ENCODE measurements at regions not wholly inside any gene's neighbourhood (a gene's known extent, or its start where the extent isn't known, plus 50 kb on each side); places are given as distances from the start of the nearest gene placed in this dataset.
"Not testable (repeated sequence)": the region's sequence is repeated elsewhere in the genome, so short reads cannot be mapped to it uniquely, and the experiment has no call there.

DNA sequence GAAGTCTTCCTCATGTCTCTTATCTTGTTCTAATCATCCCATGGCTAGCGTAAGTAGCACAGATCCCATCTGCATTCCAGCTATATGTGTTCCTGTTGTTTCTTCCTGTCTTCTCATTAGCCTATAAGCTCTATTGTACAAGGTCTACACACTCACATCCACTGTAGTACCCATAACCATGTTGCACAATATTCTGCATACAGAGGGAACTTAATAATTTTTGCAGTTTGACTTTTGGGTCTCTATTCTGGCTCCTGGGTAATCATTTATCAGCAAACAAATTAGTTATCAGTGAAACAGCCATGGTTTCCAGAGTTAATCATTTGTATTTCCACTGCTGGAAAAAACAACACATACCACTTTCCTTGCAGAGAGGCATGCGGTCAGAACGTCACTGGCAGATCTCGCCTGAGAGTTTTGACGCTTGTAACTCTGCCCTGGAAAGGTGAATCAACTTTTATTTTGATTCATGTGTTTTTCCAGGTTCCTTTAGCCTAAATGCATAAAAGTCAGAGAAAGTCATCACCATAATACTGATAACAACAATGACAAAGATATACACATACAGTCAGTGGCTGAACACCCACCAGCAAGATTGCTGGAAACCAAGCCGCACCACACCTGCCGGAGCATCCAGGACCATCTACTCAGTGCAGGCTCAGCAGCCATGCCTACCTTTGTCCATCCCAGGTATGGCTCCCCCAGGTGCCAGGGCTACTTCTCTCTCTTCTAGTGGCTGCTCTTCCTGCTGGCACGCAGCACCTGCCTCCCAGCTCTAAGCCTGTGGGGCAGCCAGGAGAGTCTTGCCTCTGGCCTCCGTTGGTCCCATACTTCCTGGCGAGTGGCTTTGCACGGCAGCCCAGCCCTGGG is 158.2 kb downstream of the QRSL1 start:
- peaks cover 2% of the 10 kb centered on the region for H3K27me3 ChIP-seq (ENCODE audit: control insufficient read depth, insufficient read depth, low read length)
- ChIA-PET POLR2A (no interaction called here), CTCF (no interaction called here)
- H3K27ac ChIP-seq (ENCODE audit: low read depth, low read length) = no peak overlapping the region
- H3K9me3 ChIP-seq (ENCODE audit: control insufficient read depth, insufficient read depth, low read length) = no peaks in the 10 kb centered on the region
- TF ChIP-seq, protein P1, sequence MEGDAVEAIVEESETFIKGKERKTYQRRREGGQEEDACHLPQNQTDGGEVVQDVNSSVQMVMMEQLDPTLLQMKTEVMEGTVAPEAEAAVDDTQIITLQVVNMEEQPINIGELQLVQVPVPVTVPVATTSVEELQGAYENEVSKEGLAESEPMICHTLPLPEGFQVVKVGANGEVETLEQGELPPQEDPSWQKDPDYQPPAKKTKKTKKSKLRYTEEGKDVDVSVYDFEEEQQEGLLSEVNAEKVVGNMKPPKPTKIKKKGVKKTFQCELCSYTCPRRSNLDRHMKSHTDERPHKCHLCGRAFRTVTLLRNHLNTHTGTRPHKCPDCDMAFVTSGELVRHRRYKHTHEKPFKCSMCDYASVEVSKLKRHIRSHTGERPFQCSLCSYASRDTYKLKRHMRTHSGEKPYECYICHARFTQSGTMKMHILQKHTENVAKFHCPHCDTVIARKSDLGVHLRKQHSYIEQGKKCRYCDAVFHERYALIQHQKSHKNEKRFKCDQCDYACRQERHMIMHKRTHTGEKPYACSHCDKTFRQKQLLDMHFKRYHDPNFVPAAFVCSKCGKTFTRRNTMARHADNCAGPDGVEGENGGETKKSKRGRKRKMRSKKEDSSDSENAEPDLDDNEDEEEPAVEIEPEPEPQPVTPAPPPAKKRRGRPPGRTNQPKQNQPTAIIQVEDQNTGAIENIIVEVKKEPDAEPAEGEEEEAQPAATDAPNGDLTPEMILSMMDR (IDR thresholded peaks at IDR 0.05; ENCODE audit: low read depth, low read length) = no peak
- no peak overlapping the region for H3K4me3 ChIP-seq (ENCODE audit: low read depth, low read length)
- DNase-seq (ENCODE audit: low read depth, low spot score) = no peak

DNA sequence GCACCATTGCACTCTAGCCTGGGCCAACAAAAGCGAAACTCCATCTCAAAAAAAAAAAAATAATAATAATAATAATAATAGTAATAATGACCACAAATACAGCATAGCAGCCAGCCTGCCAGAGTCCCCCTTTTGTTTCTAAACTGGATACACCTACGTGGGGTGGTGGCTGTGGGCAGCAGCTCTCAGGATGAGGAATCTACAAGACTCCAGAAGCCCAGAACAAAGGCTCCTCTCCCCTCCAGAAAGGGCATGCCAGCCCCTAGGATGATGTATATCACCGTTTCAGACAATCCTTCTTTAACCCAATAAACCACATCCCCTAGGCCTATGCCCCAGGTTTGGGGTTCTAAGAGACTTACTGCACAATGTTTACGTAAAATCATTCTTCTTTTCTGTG is 155.9 kb downstream of the QRSL1 start:
- Histone ChIP-seq H3K27ac (ENCODE audit: low read depth, low read length) (no peak overlapping the region), H3K27me3 (ENCODE audit: control insufficient read depth, insufficient read depth, low read length) (no peaks in the 10 kb centered on the region), H3K9me3 (ENCODE audit: control insufficient read depth, insufficient read depth, low read length) (no peaks in the 10 kb centered on the region), H3K4me3 (ENCODE audit: low read depth, low read length) (no peak overlapping the region)
- POLR2A ChIA-PET = no interaction called here
- DNase-seq (ENCODE audit: low read depth, low spot score) = no peak
- CTCF ChIA-PET = interaction anchor here (0.5 kb wide), 1 partner anchor 219 kb away, joined by 3 read pairs; no protein-coding TSS in a partner anchor
- TF ChIP-seq, protein P1 (IDR thresholded peaks at IDR 0.05; ENCODE audit: low read depth, low read length) = no peak

DNA sequence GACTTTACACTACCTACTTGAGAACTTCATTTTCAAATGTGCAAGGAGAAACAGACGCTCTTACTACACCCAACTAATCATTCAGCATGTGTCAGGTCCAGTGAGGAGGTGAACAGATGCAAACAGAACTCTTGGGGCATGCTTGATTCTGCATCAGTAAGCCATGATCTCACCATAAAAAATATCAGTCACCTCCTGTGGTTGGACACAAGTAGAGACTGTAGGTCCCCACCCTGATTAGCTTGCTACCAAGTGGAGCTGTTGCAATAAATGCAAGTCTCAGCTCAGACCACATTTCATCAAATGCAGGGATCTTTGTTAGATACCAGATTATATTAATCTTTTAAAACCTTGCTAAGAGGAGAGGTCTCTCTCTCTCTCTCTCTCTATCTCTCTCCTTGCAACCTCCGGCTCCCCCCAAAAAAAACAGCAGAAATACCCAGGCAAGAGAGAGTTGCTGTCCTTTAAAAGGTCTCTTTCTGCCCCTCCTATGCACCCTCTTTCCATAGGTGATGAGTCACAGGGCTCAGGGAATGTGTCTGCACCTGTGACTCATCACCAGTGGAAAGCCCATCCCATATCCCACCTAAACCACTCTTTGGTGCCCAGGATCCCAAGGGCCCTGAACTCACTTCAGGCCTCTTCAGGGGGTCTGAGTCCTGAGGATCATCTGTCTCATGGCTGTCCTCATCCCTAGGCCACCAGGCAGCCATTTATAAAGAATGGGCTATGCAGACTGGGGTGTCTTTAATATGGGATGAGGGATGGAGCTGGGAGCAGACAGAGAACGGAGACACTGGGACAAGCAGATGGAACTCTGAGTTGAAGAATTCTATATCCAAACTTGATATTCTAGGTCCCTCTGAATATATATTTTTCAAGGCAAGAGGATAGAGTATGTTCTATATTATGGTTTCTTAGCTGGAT is 154.5 kb downstream of the QRSL1 start:
- TF ChIP-seq, protein P1 (IDR thresholded peaks at IDR 0.05; ENCODE audit: low read depth, low read length) = no peak
- ChIA-PET CTCF (no interaction called here), POLR2A (no interaction called here)
- DNase-seq (ENCODE audit: low read depth, low spot score) = no peak
- no peak overlapping the region for H3K27ac ChIP-seq (ENCODE audit: low read depth, low read length)
- no peaks in the 10 kb centered on the region for H3K27me3 ChIP-seq (ENCODE audit: control insufficient read depth, insufficient read depth, low read length)
- no peak overlapping the region for H3K4me3 ChIP-seq (ENCODE audit: low read depth, low read length)
- H3K9me3 ChIP-seq (ENCODE audit: control insufficient read depth, insufficient read depth, low read length) = no peaks in the 10 kb centered on the region

DNA sequence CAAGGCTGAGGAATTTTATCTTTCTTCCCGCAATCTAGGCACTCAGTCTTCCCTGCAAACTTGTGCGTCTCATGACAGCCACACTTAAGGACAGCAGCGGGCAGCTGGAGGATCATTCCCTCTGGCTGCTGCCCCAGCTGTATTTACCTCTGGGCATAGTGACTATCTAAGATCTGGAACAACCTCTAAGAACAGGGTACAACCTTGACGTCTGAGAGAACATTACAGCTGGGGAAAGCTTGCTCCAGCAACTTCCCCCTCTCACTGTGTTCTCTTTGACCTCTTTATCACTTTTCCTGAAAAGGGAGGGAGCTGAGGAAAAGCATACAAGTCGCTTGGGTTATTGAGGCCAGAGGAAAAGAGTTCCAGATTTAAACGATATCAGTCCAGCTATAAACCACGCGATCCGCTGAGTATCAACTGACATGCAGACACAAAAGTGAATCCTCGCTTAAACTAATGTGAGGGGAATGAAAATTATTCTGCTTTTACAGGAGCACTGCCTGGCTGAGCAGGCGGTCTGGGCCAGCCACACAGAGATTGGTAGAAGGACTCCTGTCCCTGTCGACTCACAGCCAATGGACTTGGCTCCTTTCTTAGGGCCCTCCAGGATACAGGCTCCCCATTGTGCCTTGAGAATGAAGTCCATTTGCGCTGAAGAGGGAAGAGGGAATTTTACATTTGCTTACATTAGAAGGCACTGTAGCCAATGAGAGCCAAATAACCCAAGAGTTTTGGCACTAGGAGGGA is 153.3 kb downstream of the QRSL1 start:
- no peaks in the 10 kb centered on the region for H3K9me3 ChIP-seq (ENCODE audit: control insufficient read depth, insufficient read depth, low read length)
- H3K27me3 ChIP-seq (ENCODE audit: control insufficient read depth, insufficient read depth, low read length) = no peaks in the 10 kb centered on the region
- no peak overlapping the region for H3K4me3 ChIP-seq (ENCODE audit: low read depth, low read length)
- ChIA-PET CTCF (no interaction called here), POLR2A (no interaction called here)
- no peak overlapping the region for H3K27ac ChIP-seq (ENCODE audit: low read depth, low read length)
- DNase-seq (ENCODE audit: low read depth, low spot score) = no peak
- TF ChIP-seq, protein P1 (IDR thresholded peaks at IDR 0.05; ENCODE audit: low read depth, low read length) = no peak

DNA sequence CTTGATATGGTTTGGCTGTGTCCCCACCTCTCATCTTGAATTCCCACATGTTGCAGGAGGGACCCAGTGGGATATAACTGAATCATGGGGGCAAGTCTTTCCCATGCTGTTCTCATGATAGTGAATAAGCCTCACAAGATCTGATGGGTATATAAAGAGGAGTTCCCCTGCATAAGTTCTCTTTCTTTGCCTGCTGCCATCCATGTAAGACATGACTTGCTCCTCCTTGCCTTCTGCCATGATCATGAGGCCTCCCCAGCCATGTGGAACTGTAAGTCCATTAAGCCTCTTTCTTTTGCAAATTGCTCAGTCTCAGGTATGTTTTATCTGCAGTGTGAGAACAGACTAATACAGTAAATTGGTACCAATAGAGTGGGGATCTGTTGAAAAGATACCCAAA is 150.2 kb downstream of the QRSL1 start:
- H3K9me3 ChIP-seq (ENCODE audit: control insufficient read depth, insufficient read depth, low read length); CTCF ChIA-PET; H3K27ac ChIP-seq (ENCODE audit: low read depth, low read length); H3K4me3 ChIP-seq (ENCODE audit: low read depth, low read length); H3K27me3 ChIP-seq (ENCODE audit: control insufficient read depth, insufficient read depth, low read length); DNase-seq (ENCODE audit: low read depth, low spot score); POLR2A ChIA-PET: not testable (repeated sequence)
